ENCODE measurements at regions not wholly inside any gene's neighbourhood (a gene's known extent, or its start where the extent isn't known, plus 50 kb on each side); places are given as distances from the start of the nearest gene placed in this dataset.

GRCh38 chr6:154591234-154591633 lies 80.7 kb upstream of the CNKSR3 start:
- no peak for TF ChIP-seq CTCF (IDR thresholded peaks at IDR 0.05; ENCODE audit: insufficient read depth, missing control alignments)
- DNase-seq (ENCODE audit: insufficient read length, low spot score): no peak
- FAIRE-seq: no peak

- TF ChIP-seq CTCF (IDR thresholded peaks at IDR 0.05; ENCODE audit: insufficient read depth, missing control alignments): no peak
- no peak for FAIRE-seq
- no peak for DNase-seq (ENCODE audit: insufficient read length, low spot score)
These were observed 81.8 kb upstream of the CNKSR3 start for GRCh38 chr6:154592199-154592860.

- TF ChIP-seq CTCF (IDR thresholded peaks at IDR 0.05; ENCODE audit: insufficient read depth, missing control alignments): no peak
- FAIRE-seq (no peak), DNase-seq (ENCODE audit: insufficient read length, low spot score) (no peak)
These were observed 82.6 kb upstream of the CNKSR3 start for GRCh38 chr6:154593122-154593521.

GRCh38 chr6:154594496-154595198 lies 84.2 kb upstream of the CNKSR3 start:
- no peak for DNase-seq (ENCODE audit: insufficient read length, low spot score)
- FAIRE-seq: no peak
- no peak for TF ChIP-seq CTCF (IDR thresholded peaks at IDR 0.05; ENCODE audit: insufficient read depth, missing control alignments)

GRCh38 chr6:154595538-154595937 lies 85.1 kb upstream of the CNKSR3 start:
- DNase-seq (ENCODE audit: insufficient read length, low spot score) (no peak), FAIRE-seq (no peak)
- no peak for TF ChIP-seq CTCF (IDR thresholded peaks at IDR 0.05; ENCODE audit: insufficient read depth, missing control alignments)

GRCh38 chr6:154596009-154596408 lies 85.5 kb upstream of the CNKSR3 start:
- FAIRE-seq (no peak), DNase-seq (ENCODE audit: insufficient read length, low spot score) (no peak)

More at GRCh38 chr6:154596009-154596408, 85.5 kb upstream of the CNKSR3 start:
- TF ChIP-seq CTCF (IDR thresholded peaks at IDR 0.05; ENCODE audit: insufficient read depth, missing control alignments): no peak

Measured in D721Med (cell line).